ENCODE measurements at regions not wholly inside any gene's neighbourhood (a gene's known extent, or its start where the extent isn't known, plus 50 kb on each side); places are given as distances from the start of the nearest gene placed in this dataset.

- Histone ChIP-seq H3K4me3 (no peak overlapping the region), H3K4me1 (no peaks in the 10 kb centered on the region), H3K36me3 (no peaks in the 10 kb centered on the region), H3K27me3 (no peaks in the 10 kb centered on the region), H3K9me3 (no peaks in the 10 kb centered on the region), H3K27ac (no peak overlapping the region)
- DNase-seq (ENCODE audit: extremely low spot score in 2 of 2) = no peak
- intact Hi-C loops (cut with DNase I) = no loop called here
- TF ChIP-seq CTCF (IDR thresholded peaks at IDR 0.05) (no peak), POLR2A (IDR thresholded peaks at IDR 0.05) (no peak), POLR2AphosphoS5 (IDR thresholded peaks at IDR 0.05; ENCODE audit: insufficient read depth in 1 of 2, low read depth in 1 of 2) (no peak)
These were observed 647.5 kb upstream of the CHRM3 start for GRCh38 chr1:238738892-238739291.

GRCh38 chr1:238727670-238728069 lies 658.7 kb upstream of the CHRM3 start:
- H3K36me3 ChIP-seq = no peaks in the 10 kb centered on the region
- no peak overlapping the region for H3K27ac ChIP-seq
- intact Hi-C loops (cut with DNase I) = no loop called here
- H3K4me1 ChIP-seq = no peaks in the 10 kb centered on the region
- no peaks in the 10 kb centered on the region for H3K9me3 ChIP-seq
- no peaks in the 10 kb centered on the region for H3K27me3 ChIP-seq
- no peak for DNase-seq (ENCODE audit: extremely low spot score in 2 of 2)
- no peak for TF ChIP-seq CTCF (IDR thresholded peaks at IDR 0.05)
- no peak for TF ChIP-seq POLR2A (IDR thresholded peaks at IDR 0.05)
- no peak for TF ChIP-seq POLR2AphosphoS5 (IDR thresholded peaks at IDR 0.05; ENCODE audit: insufficient read depth in 1 of 2, low read depth in 1 of 2)
- no peak overlapping the region for H3K4me3 ChIP-seq

DNA sequence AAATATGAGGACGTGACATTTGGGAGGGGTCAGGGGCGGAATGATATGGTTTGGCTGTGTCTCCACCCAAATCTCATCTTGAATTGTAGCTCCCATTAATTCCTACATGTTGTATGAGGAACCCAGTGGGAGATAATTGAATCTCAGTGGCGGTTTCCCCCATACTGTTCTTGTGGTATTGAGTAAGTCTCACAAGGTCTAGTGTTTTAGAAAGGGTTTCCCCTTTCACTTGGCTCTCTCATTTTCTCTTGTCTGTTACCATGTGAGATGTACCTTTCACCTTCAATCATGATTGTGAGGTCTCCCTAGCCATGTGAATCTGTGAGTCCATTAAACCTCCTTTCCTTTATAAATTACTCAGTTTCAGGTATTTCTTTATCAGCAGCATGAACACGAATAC lies 663.6 kb upstream of the CHRM3 start:
- DNase-seq (ENCODE audit: extremely low spot score in 2 of 2) = no peak
- Histone ChIP-seq H3K27me3 (no peaks in the 10 kb centered on the region), H3K4me3 (no peak overlapping the region), H3K27ac (no peak overlapping the region), H3K9me3 (no peaks in the 10 kb centered on the region), H3K4me1 (no peaks in the 10 kb centered on the region), H3K36me3 (no peaks in the 10 kb centered on the region)
- intact Hi-C loops (cut with DNase I) = no loop called here
- no peak for TF ChIP-seq CTCF (IDR thresholded peaks at IDR 0.05)
- TF ChIP-seq POLR2AphosphoS5 (IDR thresholded peaks at IDR 0.05; ENCODE audit: insufficient read depth in 1 of 2, low read depth in 1 of 2) = no peak

DNA sequence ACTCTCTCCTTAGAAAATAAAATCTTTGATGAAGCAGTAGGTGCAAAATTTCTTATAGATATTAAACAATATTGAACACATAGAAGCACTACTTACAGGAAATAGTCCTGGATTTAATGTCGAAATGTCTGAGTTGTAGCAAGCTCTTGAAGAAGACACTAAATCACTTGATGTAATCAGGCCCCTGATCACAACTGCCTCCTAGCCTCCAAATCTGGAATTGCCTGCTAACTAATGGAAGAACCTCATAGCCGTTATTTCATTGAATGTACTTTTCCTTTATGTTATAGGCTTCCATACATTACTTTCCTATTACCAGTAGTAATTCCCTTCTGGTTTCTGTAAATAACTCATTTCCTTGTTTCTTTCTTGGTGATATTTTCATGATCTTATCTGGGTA lies 675.7 kb upstream of the CHRM3 start:
- no peaks in the 10 kb centered on the region for H3K27me3 ChIP-seq
- TF ChIP-seq POLR2A (IDR thresholded peaks at IDR 0.05) = no peak
- TF ChIP-seq CTCF (IDR thresholded peaks at IDR 0.05) = no peak
- TF ChIP-seq POLR2AphosphoS5 (IDR thresholded peaks at IDR 0.05; ENCODE audit: insufficient read depth in 1 of 2, low read depth in 1 of 2) = no peak
- no peak for DNase-seq (ENCODE audit: extremely low spot score in 2 of 2)
- no peaks in the 10 kb centered on the region for H3K4me1 ChIP-seq
- no peak overlapping the region for H3K27ac ChIP-seq
- H3K4me3 ChIP-seq = no peak overlapping the region
- intact Hi-C loops (cut with DNase I) = loop anchor here (5.0 kb wide), 1 partner anchor 1358 kb away; no protein-coding TSS in a partner anchor
- H3K36me3 ChIP-seq = no peaks in the 10 kb centered on the region
- no peaks in the 10 kb centered on the region for H3K9me3 ChIP-seq

DNA sequence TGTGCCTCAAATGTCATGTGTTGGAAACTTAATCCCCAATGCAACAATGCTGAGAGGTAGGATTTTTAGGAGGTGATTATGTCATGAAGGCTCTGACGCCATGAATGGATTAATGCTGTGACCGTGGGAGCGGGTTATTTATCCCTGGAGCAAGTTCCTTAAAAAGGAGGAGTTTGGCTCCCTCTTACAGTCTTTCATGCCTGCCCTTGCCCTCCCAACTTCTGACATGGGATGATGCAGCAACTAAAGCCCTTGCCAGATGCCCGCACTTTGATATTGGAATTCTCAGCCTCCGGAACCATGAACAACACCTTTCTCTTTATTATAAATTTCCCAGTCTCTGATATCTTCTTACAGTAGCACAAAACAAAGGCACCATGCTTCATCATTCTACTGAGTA lies 685.3 kb upstream of the CHRM3 start:
- no peak for DNase-seq (ENCODE audit: extremely low spot score in 2 of 2)
- no peak for TF ChIP-seq POLR2A (IDR thresholded peaks at IDR 0.05)
- TF ChIP-seq POLR2AphosphoS5 (IDR thresholded peaks at IDR 0.05; ENCODE audit: insufficient read depth in 1 of 2, low read depth in 1 of 2) = no peak
- TF ChIP-seq CTCF (IDR thresholded peaks at IDR 0.05) = no peak
- no peak overlapping the region for H3K4me3 ChIP-seq
- no peak overlapping the region for H3K27ac ChIP-seq
- no peaks in the 10 kb centered on the region for H3K36me3 ChIP-seq
- H3K27me3 ChIP-seq = no peaks in the 10 kb centered on the region
- no peaks in the 10 kb centered on the region for H3K9me3 ChIP-seq
- intact Hi-C loops (cut with DNase I) = no loop called here
- H3K4me1 ChIP-seq = no peaks in the 10 kb centered on the region

All from vagina (tissue), 2 donors.